Psoas muscle (tissue), 7 donors: ENCODE measurements at regions not wholly inside any gene's neighbourhood (a gene's known extent, or its start where the extent isn't known, plus 50 kb on each side); places are given as distances from the start of the nearest gene placed in this dataset.

Experiments
- ATAC-seq, 4 donors: fragments of 200-7000 bp; cut with Tn5 transposase; one replicate each; pipeline ENCODE4 v1.9.1; 2020; ENCODE audit warnings: moderate library complexity in 3 of 4, mild to moderate bottlenecking in 2 of 4
- DNase-seq, 2 donors: peaks; one replicate each; pipeline ENCODE4 v3.0.0-alpha.2; 2020
- H3K27ac ChIP-seq: fragments of 200-600 bp; one replicate; pipeline ENCODE4 v1.8.0; 2022
- H3K27me3 ChIP-seq, 3 donors: fragments of 200-600 bp in 1 of 3; one replicate each; pipeline versions ENCODE4 v1.6.1 to v1.8.0; 2013 to 2022; ENCODE audit warnings: low read length in 2 of 3, mild to moderate bottlenecking in 2 of 3, moderate library complexity in 1 of 3; ENCODE audit not compliant: insufficient read depth in 3 of 3
- H3K36me3 ChIP-seq, 2 donors: fragments of 200-600 bp in 1 of 2; one replicate each; pipeline versions ENCODE4 v1.6.1 to v1.8.0; 2013 to 2022; ENCODE audit warnings: low read depth in 1 of 2, mild to moderate bottlenecking in 1 of 2, moderate library complexity in 1 of 2; ENCODE audit not compliant: insufficient read depth in 1 of 2
- H3K4me1 ChIP-seq: fragments of 200-600 bp; one replicate; pipeline ENCODE4 v1.8.0; 2022
- H3K4me3 ChIP-seq: fragments of 200-600 bp; one replicate; pipeline ENCODE4 v1.8.0; 2022; ENCODE audit warnings: mild to moderate bottlenecking
- H3K9me3 ChIP-seq: fragments of 200-600 bp; one replicate; pipeline ENCODE4 v1.8.0; 2022
- WGBS, 3 donors: extraction: QIAGEN DNeasy Blood & Tissue Kit; methylation state at CpG; one replicate each; pipeline versions ENCODE4 v1.1.6 to v1.1.7; 2013; 5-methylcytosine and 5-hydroxymethylcytosine counted together
- intact Hi-C, 2 donors: fragments of 100-400 bp; cut with DNase I; formaldehyde crosslinking; loops; one replicate each; pipeline versions ENCODE4 v1.11.0 to v1.14.2; 2022
- TF ChIP-seq, protein P1 (sequence below): fragments of 200-600 bp; IDR thresholded peaks from one replicate; pipeline ENCODE4 v1.8.0; 2022; ENCODE audit warnings: antibody characterized with exemption
- donor health status: healthy with polysubstance abuse.
- donor health status: DM: no; HTN: no; CAD: no; lungs with moderate emphysema.
- donor health status: Bipolar disorder and iron deficiency.
- donor health status: healthy.
- donor health status: DM: yes; HTN: yes; CAD: no.
- donor health status: DM: no; HTN: no; CAD: no.
- donor health status: DM: yes; HTN: yes; CAD: no.

DNA sequence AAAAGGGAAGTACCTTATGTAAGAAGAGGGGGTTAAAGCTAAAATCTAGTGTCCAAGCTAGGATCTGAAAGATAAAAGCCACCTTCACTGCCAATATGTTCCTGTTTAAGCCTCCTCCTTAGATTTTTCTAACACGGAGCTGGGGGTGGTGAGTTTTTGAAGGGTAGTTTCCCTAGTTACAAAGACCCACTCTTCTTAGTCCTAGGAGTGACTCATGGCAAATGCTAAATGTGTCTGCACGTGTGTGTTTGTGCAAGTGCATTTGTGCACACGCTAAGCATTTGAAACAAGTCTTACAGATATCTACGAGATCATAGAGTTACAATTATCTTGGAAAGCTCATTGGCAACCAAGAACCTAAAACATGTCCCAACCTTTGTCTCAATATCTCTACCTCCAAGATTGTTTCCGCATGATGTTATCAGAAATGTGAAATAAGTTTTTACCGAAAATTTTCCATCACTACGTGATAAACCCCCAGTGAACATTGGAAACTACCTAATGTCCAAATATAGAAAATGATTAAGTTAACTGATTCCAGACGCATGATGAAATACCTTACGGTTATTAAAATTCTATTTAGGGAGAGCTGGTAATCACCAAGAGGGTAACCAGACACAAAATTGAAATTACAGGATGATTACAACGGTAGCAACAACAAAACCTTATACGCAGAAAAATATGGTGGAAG is 78.0 kb upstream of the HRH2 start:
- H3K27ac ChIP-seq = no peak overlapping the region
- intact Hi-C loops = no loop called here
- peaks cover 0 to 16% (median 5%) of the 10 kb centered on the region in 3 donors for H3K27me3 ChIP-seq
- H3K4me3 ChIP-seq = no peak overlapping the region
- WGBS, 3 donors = 58 to 68% (median 59%) methylated on average over 11 of the region's 11 CpGs
- DNase-seq = no peak
- H3K4me1 ChIP-seq = no peaks in the 10 kb centered on the region
- H3K36me3 ChIP-seq = no peaks in the 10 kb centered on the region
- H3K9me3 ChIP-seq = no peaks in the 10 kb centered on the region
- TF ChIP-seq, protein P1, sequence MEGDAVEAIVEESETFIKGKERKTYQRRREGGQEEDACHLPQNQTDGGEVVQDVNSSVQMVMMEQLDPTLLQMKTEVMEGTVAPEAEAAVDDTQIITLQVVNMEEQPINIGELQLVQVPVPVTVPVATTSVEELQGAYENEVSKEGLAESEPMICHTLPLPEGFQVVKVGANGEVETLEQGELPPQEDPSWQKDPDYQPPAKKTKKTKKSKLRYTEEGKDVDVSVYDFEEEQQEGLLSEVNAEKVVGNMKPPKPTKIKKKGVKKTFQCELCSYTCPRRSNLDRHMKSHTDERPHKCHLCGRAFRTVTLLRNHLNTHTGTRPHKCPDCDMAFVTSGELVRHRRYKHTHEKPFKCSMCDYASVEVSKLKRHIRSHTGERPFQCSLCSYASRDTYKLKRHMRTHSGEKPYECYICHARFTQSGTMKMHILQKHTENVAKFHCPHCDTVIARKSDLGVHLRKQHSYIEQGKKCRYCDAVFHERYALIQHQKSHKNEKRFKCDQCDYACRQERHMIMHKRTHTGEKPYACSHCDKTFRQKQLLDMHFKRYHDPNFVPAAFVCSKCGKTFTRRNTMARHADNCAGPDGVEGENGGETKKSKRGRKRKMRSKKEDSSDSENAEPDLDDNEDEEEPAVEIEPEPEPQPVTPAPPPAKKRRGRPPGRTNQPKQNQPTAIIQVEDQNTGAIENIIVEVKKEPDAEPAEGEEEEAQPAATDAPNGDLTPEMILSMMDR = no peak
- peak in 3 of 4 donors; percentile 71 to 79 (median 75) for ATAC-seq

DNA sequence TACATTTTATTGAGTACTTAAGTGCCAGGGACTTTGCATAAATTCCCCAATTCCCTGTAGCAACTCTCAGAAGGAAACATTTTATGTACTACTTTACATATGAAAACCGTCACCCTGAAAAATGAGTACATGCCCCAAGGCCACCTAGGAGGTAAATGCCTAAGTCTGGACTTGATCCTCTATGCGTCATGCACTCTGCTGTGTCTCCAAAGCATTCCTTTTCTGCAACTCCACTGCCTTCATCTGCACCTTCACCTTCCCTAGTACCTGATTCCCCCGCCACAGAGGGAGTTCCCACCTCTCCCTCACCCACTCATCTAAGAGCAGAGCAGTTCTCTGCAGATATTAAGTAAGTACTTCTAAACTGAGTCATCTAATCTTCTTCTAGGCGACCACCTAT is 75.2 kb upstream of the HRH2 start:
- DNase-seq (no peak), ATAC-seq (no peak)
- Histone ChIP-seq H3K4me1 (no peaks in the 10 kb centered on the region), H3K27me3 (peaks cover 0 to 6% (median 0%) of the 10 kb centered on the region in 3 donors), H3K9me3 (no peaks in the 10 kb centered on the region), H3K36me3 (no peaks in the 10 kb centered on the region), H3K27ac (no peak overlapping the region), H3K4me3 (no peak overlapping the region)
- TF ChIP-seq, protein P1 = no peak
- intact Hi-C loops = no loop called here
- 78 to 87% (median 83%) methylated on average over 4 of the region's 4 CpGs for WGBS, 3 donors

DNA sequence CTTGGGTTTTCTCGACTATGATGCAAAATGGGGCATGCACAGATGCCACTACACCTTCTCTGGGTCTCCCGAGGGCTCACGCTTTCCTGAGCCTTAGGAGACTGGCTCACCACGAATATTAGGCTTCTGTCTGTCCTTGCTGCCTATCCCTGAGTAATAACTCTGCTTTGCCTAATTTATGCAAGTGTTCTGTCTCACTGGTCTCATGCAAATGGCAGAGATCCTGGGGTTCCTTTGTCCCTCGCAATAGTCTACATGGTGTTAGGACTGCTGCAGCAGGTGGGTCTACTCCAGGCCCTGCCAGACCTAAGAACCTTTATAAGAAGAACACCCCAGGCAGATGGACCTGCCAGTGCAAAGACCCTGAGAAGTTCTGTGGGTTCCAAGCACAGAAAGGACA is 72.3 kb upstream of the HRH2 start:
- Histone ChIP-seq H3K27me3 (peaks cover 0 to 6% (median 1%) of the 10 kb centered on the region in 3 donors), H3K4me3 (no peak overlapping the region), H3K9me3 (no peaks in the 10 kb centered on the region), H3K27ac (no peak overlapping the region), H3K36me3 (no peaks in the 10 kb centered on the region), H3K4me1 (no peaks in the 10 kb centered on the region)
- WGBS, 3 donors = 68 to 76% (median 69%) methylated on average over 5 of the region's 5 CpGs
- DNase-seq (no peak), ATAC-seq (no peak)
- intact Hi-C loops = no loop called here
- TF ChIP-seq, protein P1 = no peak

DNA sequence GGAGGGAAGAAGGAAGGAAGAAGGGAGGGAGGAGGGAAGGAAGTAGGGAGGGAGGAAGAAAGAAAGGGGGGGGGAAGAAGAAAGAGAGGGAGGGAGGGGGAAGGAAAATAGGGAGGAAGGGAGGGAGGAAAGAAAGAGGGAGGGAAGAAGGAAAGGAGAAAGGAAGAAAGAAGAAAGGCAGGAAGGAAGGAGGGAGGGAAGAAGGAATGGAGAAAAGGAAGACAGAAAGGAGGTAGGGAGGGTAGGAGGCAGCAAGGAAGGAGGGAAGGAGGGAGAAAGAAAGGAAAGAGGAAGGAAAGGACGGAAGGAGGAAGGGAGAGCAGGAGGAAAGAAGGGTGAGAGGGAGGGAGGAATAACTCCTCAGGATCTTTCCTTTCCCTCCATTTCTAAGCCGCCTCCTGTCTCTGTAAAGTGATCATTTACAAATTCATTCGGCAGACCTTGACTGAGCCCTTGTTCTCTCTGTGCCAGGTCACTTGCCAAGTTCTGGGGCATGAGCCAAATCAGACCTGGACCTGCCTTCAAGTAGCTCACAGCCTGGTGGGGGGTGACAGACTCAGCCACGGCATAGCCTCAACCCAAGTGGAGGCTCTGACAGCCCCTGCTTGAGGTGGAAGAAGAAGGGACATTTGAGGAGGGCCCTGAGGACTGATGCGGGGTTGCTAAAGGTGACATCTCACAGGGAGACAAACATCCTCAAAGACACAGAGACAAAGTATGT is 69.0 kb upstream of the HRH2 start:
- H3K27ac ChIP-seq = no peak overlapping the region

More for the DNA sequence above, 69.0 kb upstream of the HRH2 start:
- no peaks in the 10 kb centered on the region for H3K4me1 ChIP-seq
- H3K36me3 ChIP-seq = no peaks in the 10 kb centered on the region
- 49 to 64% (median 52%) methylated on average over 4 to 5 of the region's 5 CpGs for WGBS, 3 donors
- H3K4me3 ChIP-seq = no peak overlapping the region
- peaks cover 0 to 6% (median 1%) of the 10 kb centered on the region in 3 donors for H3K27me3 ChIP-seq
- TF ChIP-seq, protein P1 = no peak
- no peak for DNase-seq
- no peaks in the 10 kb centered on the region for H3K9me3 ChIP-seq
- ATAC-seq = no peak
- intact Hi-C loops = no loop called here
